ENCODE measurements at regions not wholly inside any gene's neighbourhood (a gene's known extent, or its start where the extent isn't known, plus 50 kb on each side); places are given as distances from the start of the nearest gene placed in this dataset.

DNA sequence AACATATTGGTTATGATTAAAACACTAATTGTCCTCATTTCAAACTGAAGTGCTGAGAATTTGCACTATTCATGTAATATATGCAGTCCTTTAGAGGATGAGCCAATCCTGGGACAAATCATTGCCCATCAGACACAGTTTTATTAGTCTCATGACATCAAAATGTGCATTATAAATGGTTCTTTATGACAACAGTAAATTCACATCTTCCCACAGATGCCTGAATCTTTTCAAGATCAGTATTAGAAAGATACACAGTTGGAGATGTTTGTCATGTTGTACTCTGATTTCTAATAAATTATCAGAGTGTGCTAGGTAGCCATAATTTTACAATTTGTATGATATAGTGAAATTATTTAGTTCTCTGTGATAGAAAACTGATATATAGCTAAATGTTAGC lies 813.5 kb downstream of the FAM181B start:
- intact Hi-C loops (cut with micrococcal nuclease) = no loop called here
- no peaks in the 10 kb centered on the region for H3K36me3 Mint-ChIP-seq
- Histone ChIP-seq H3K9me3 (ENCODE audit: control insufficient read depth in 1 of 2, low read length in 2 of 2) (no peaks in the 10 kb centered on the region), H3K36me3 (ENCODE audit: insufficient read depth, low read length) (no peaks in the 10 kb centered on the region), H3K27ac (ENCODE audit: low read depth, low read length) (no peak overlapping the region), H3K27me3 (ENCODE audit: insufficient read depth, low read length) (no peaks in the 10 kb centered on the region), H3K4me1 (ENCODE audit: insufficient read depth, low read length) (no peaks in the 10 kb centered on the region), H3K4me3 (ENCODE audit: low read length in 2 of 2) (no peak overlapping the region)
- CTCF ChIA-PET (ENCODE audit: partially characterized antibody) = no interaction called here
- no peak overlapping the region for H3K4me3 Mint-ChIP-seq
- H3K27me3 Mint-ChIP-seq = no peaks in the 10 kb centered on the region
- no peak overlapping the region for H3K27ac Mint-ChIP-seq
- POLR2A ChIA-PET (ENCODE audit: partially characterized antibody) = no interaction called here
- no peak for DNase-seq
- no peaks in the 10 kb centered on the region for H3K4me1 Mint-ChIP-seq
- H3K9me3 Mint-ChIP-seq = peaks cover 0 to 5% (median 0%) of the 10 kb centered on the region in 8 donors

GRCh38 chr11:81916451-81916850 lies 817.2 kb downstream of the FAM181B start:
- H3K4me1 ChIP-seq (ENCODE audit: insufficient read depth, low read length) = no peaks in the 10 kb centered on the region
- Mint-ChIP-seq H3K4me3 (no peak overlapping the region), H3K27ac (no peak overlapping the region), H3K4me1 (peaks cover 0 to 7% (median 2%) of the 10 kb centered on the region in 4 donors), H3K9me3 (peaks cover 0 to 5% (median 0%) of the 10 kb centered on the region in 8 donors), H3K36me3 (no peaks in the 10 kb centered on the region), H3K27me3 (no peaks in the 10 kb centered on the region)
- CTCF ChIA-PET (ENCODE audit: partially characterized antibody) = no interaction called here
- H3K4me3 ChIP-seq (ENCODE audit: low read length in 2 of 2) = no peak overlapping the region
- H3K27ac ChIP-seq (ENCODE audit: low read depth, low read length) = no peak overlapping the region
- intact Hi-C loops (cut with micrococcal nuclease) = no loop called here
- POLR2A ChIA-PET (ENCODE audit: partially characterized antibody) = no interaction called here
- no peaks in the 10 kb centered on the region for H3K9me3 ChIP-seq (ENCODE audit: control insufficient read depth in 1 of 2, low read length in 2 of 2)
- H3K36me3 ChIP-seq (ENCODE audit: insufficient read depth, low read length) = no peaks in the 10 kb centered on the region
- H3K27me3 ChIP-seq (ENCODE audit: insufficient read depth, low read length) = no peaks in the 10 kb centered on the region
- no peak for DNase-seq

DNA sequence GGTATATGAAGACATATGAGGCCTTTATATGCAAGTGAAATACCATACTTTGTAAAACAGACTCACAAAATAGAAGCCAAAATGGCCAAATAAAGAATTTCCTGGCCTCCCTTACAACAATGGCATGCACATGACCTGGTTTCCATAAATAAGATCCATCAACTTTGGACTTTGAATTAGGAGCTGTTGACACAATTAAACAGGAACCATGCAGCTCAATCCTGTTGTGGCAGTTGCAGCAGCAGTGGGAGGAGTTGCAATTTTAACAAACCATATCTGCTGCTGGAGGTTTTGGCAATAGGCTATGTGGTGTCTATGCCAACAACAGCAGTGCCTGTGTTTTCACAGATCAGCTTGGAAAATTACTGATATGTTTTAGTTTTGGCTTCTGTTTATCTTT lies 818.6 kb downstream of the FAM181B start:
- Histone ChIP-seq H3K27me3 (ENCODE audit: insufficient read depth, low read length) (no peaks in the 10 kb centered on the region), H3K27ac (ENCODE audit: low read depth, low read length) (no peak overlapping the region), H3K4me1 (ENCODE audit: insufficient read depth, low read length) (no peaks in the 10 kb centered on the region), H3K36me3 (ENCODE audit: insufficient read depth, low read length) (no peaks in the 10 kb centered on the region), H3K9me3 (ENCODE audit: control insufficient read depth in 1 of 2, low read length in 2 of 2) (no peaks in the 10 kb centered on the region), H3K4me3 (ENCODE audit: low read length in 2 of 2) (no peak overlapping the region)
- no peaks in the 10 kb centered on the region for H3K36me3 Mint-ChIP-seq
- H3K4me1 Mint-ChIP-seq = peaks cover 0 to 7% (median 2%) of the 10 kb centered on the region in 4 donors
- H3K27me3 Mint-ChIP-seq = no peaks in the 10 kb centered on the region
- no peak overlapping the region for H3K4me3 Mint-ChIP-seq
- CTCF ChIA-PET (ENCODE audit: partially characterized antibody) = no interaction called here
- no peak overlapping the region for H3K27ac Mint-ChIP-seq
- no peak for DNase-seq
- POLR2A ChIA-PET (ENCODE audit: partially characterized antibody) = no interaction called here
- H3K9me3 Mint-ChIP-seq = peaks cover 0 to 5% (median 0%) of the 10 kb centered on the region in 8 donors
- intact Hi-C loops (cut with micrococcal nuclease) = no loop called here

- POLR2A ChIA-PET (ENCODE audit: partially characterized antibody) = no interaction called here
- CTCF ChIA-PET (ENCODE audit: partially characterized antibody) = no interaction called here
- H3K4me1 ChIP-seq (ENCODE audit: insufficient read depth, low read length) = no peaks in the 10 kb centered on the region
- no peak overlapping the region for H3K4me3 ChIP-seq (ENCODE audit: low read length in 2 of 2)
- peaks cover 0 to 7% (median 2%) of the 10 kb centered on the region in 4 donors for H3K4me1 Mint-ChIP-seq
- H3K9me3 ChIP-seq (ENCODE audit: control insufficient read depth in 1 of 2, low read length in 2 of 2) = no peaks in the 10 kb centered on the region
- H3K27ac ChIP-seq (ENCODE audit: low read depth, low read length) = no peak overlapping the region
- no peak for DNase-seq
- intact Hi-C loops (cut with micrococcal nuclease) = no loop called here
- no peaks in the 10 kb centered on the region for H3K36me3 ChIP-seq (ENCODE audit: insufficient read depth, low read length)
- H3K27me3 ChIP-seq (ENCODE audit: insufficient read depth, low read length) = no peaks in the 10 kb centered on the region
- H3K36me3 Mint-ChIP-seq = no peaks in the 10 kb centered on the region
- no peak overlapping the region for H3K27ac Mint-ChIP-seq
- no peaks in the 10 kb centered on the region for H3K27me3 Mint-ChIP-seq
- H3K9me3 Mint-ChIP-seq = peaks cover 0 to 5% (median 0%) of the 10 kb centered on the region in 8 donors
- H3K4me3 Mint-ChIP-seq = no peak overlapping the region
Measured at GRCh38 chr11:81913793-81914192, 819.9 kb downstream of the FAM181B start.

DNA sequence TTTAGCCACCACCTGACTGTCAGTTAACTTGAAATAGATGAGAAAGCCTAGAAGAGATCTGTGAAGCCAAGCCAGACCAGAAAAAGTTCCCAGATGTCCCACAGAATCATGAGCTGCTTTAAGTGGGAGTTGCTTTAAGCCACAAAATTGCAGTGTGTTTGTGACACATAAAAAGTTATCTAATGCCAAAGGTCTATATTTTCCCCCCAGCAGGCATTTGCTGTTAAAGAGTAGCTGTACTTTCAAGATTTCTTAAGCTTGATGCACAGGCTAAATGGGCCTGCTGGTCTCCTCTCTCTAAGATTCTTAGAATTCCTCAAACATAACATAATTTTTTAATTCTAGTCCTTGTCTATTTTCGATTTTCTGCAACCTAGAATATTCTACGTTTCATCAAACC lies 825.7 kb downstream of the FAM181B start:
- Mint-ChIP-seq H3K4me1 (peaks cover 0 to 4% (median 2%) of the 10 kb centered on the region in 4 donors), H3K27me3 (no peaks in the 10 kb centered on the region), H3K36me3 (no peaks in the 10 kb centered on the region), H3K27ac (no peak overlapping the region), H3K4me3 (no peak overlapping the region), H3K9me3 (no peaks in the 10 kb centered on the region)
- Histone ChIP-seq H3K4me1 (ENCODE audit: insufficient read depth, low read length) (no peaks in the 10 kb centered on the region), H3K27me3 (ENCODE audit: insufficient read depth, low read length) (no peaks in the 10 kb centered on the region), H3K4me3 (ENCODE audit: low read length in 2 of 2) (no peak overlapping the region), H3K9me3 (ENCODE audit: control insufficient read depth in 1 of 2, low read length in 2 of 2) (no peaks in the 10 kb centered on the region), H3K27ac (ENCODE audit: low read depth, low read length) (no peak overlapping the region), H3K36me3 (ENCODE audit: insufficient read depth, low read length) (no peaks in the 10 kb centered on the region)
- intact Hi-C loops (cut with micrococcal nuclease) = no loop called here
- ChIA-PET POLR2A (ENCODE audit: partially characterized antibody) (no interaction called here), CTCF (ENCODE audit: partially characterized antibody) (no interaction called here)
- DNase-seq = no peak

DNA sequence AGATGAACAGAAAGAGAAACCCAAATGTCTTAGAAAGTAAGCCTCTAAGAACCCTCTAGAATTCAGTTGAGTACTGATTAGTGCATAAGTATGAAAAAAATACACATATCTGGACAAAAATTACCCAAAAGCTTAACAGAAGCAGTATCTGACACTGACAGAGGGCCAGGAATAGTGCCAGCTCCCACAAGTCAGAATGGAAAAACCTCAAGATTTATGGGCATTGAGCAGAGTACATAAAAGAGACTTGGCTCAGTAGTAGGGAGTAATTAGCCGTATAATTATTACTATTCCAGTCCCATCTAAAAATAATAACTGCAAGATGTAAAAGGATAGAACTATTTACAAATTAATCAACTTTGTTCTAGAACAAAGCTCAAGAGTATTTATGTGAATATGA lies 834.5 kb downstream of the FAM181B start:
- H3K27ac ChIP-seq (ENCODE audit: low read depth, low read length) = no peak overlapping the region
- H3K27me3 ChIP-seq (ENCODE audit: insufficient read depth, low read length) = no peaks in the 10 kb centered on the region
- no peaks in the 10 kb centered on the region for H3K36me3 ChIP-seq (ENCODE audit: insufficient read depth, low read length)
- Mint-ChIP-seq H3K4me1 (no peaks in the 10 kb centered on the region), H3K27ac (no peak overlapping the region), H3K4me3 (no peak overlapping the region), H3K9me3 (peaks cover 0 to 3% (median 0%) of the 10 kb centered on the region in 8 donors), H3K27me3 (no peaks in the 10 kb centered on the region), H3K36me3 (no peaks in the 10 kb centered on the region)
- DNase-seq = no peak
- ChIA-PET POLR2A (ENCODE audit: partially characterized antibody) (no interaction called here), CTCF (ENCODE audit: partially characterized antibody) (no interaction called here)
- H3K9me3 ChIP-seq (ENCODE audit: control insufficient read depth in 1 of 2, low read length in 2 of 2) = no peaks in the 10 kb centered on the region
- no peak overlapping the region for H3K4me3 ChIP-seq (ENCODE audit: low read length in 2 of 2)
- intact Hi-C loops (cut with micrococcal nuclease) = no loop called here
- H3K4me1 ChIP-seq (ENCODE audit: insufficient read depth, low read length) = no peaks in the 10 kb centered on the region

DNA sequence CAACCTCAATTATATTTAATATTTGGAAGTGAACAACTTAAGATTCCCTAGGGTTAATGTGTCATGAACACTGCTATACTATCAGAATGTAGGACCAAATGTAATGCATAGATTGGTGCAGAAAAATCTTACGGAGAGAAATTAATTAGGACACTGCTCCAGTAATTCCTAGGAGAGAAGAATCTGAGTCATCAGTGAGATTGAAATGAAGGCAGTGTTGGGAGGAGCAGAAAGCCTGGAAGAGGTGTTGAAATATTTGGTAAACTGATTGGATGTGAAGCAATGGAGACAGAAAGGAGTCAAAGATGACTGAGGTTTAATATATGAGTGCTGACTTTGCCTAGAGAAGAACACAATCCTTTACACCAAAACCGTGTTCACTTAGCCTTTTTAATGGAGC lies 836.0 kb downstream of the FAM181B start:
- no peaks in the 10 kb centered on the region for H3K27me3 Mint-ChIP-seq
- Histone ChIP-seq H3K27me3 (ENCODE audit: insufficient read depth, low read length) (no peaks in the 10 kb centered on the region), H3K9me3 (ENCODE audit: control insufficient read depth in 1 of 2, low read length in 2 of 2) (no peaks in the 10 kb centered on the region), H3K4me3 (ENCODE audit: low read length in 2 of 2) (no peak overlapping the region), H3K4me1 (ENCODE audit: insufficient read depth, low read length) (no peaks in the 10 kb centered on the region), H3K36me3 (ENCODE audit: insufficient read depth, low read length) (no peaks in the 10 kb centered on the region), H3K27ac (ENCODE audit: low read depth, low read length) (no peak overlapping the region)
- POLR2A ChIA-PET (ENCODE audit: partially characterized antibody) = no interaction called here
- H3K27ac Mint-ChIP-seq = no peak overlapping the region
- no peaks in the 10 kb centered on the region for H3K4me1 Mint-ChIP-seq
- no peak overlapping the region for H3K4me3 Mint-ChIP-seq
- intact Hi-C loops (cut with micrococcal nuclease) = no loop called here
- CTCF ChIA-PET (ENCODE audit: partially characterized antibody) = no interaction called here
- DNase-seq = no peak
- peaks cover 0 to 3% (median 0%) of the 10 kb centered on the region in 8 donors for H3K9me3 Mint-ChIP-seq
- H3K36me3 Mint-ChIP-seq = no peaks in the 10 kb centered on the region

- ChIA-PET POLR2A (ENCODE audit: partially characterized antibody) (no interaction called here), CTCF (ENCODE audit: partially characterized antibody) (no interaction called here)
- H3K4me3 ChIP-seq (ENCODE audit: low read length in 2 of 2) = no peak overlapping the region
- H3K27ac ChIP-seq (ENCODE audit: low read depth, low read length) = no peak overlapping the region
- Mint-ChIP-seq H3K27me3 (no peaks in the 10 kb centered on the region), H3K4me3 (no peak overlapping the region), H3K36me3 (no peaks in the 10 kb centered on the region), H3K4me1 (no peaks in the 10 kb centered on the region), H3K27ac (no peak overlapping the region), H3K9me3 (no peaks in the 10 kb centered on the region)
- H3K4me1 ChIP-seq (ENCODE audit: insufficient read depth, low read length) = no peaks in the 10 kb centered on the region
- DNase-seq = no peak
- H3K9me3 ChIP-seq (ENCODE audit: control insufficient read depth in 1 of 2, low read length in 2 of 2) = no peaks in the 10 kb centered on the region
- intact Hi-C loops (cut with micrococcal nuclease) = no loop called here
- H3K36me3 ChIP-seq (ENCODE audit: insufficient read depth, low read length) = no peaks in the 10 kb centered on the region
- H3K27me3 ChIP-seq (ENCODE audit: insufficient read depth, low read length) = no peaks in the 10 kb centered on the region
Measured at GRCh38 chr11:81895258-81895657, 838.4 kb downstream of the FAM181B start.

Measured in CD4-positive, alpha-beta memory T cell (primary cell).